ENCODE measurements at regions not wholly inside any gene's neighbourhood (a gene's known extent, or its start where the extent isn't known, plus 50 kb on each side); places are given as distances from the start of the nearest gene placed in this dataset.

DNA sequence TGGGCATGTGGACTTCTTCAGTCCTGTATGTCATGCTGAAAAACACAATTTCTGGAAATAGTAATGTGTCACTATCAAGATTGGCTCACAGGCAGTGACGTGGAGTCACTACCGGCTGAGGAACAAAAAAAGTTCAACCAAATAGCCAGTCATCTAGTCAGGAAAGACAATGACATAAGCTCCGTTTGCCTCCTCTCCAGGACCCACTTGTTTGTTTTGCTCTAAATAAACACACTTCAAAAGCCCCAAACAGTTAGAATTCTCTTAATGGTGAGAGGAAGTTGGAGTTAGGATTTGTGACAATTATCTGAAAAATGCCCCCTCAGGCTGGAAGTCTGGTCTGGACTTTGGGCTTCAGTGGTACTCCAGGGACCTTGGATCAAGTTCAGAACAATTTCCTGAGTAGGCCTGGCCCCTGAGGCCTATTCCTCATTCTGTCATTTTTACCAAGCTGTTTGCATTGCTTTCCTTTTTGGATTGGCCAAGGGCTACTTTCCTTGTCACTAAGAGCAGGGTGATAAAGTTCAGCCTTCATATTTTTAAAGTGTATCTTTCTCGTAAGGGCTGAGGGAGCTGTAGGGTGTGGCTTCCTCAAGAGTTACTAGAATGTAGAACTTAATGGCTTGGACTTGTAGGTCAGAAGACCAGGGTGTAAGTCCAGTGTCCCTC lies 98.9 kb downstream of the EOMES start:
- H3K4me3 Mint-ChIP-seq, result peak overlapping the region; percentile 59
- TF ChIP-seq, protein P1, sequence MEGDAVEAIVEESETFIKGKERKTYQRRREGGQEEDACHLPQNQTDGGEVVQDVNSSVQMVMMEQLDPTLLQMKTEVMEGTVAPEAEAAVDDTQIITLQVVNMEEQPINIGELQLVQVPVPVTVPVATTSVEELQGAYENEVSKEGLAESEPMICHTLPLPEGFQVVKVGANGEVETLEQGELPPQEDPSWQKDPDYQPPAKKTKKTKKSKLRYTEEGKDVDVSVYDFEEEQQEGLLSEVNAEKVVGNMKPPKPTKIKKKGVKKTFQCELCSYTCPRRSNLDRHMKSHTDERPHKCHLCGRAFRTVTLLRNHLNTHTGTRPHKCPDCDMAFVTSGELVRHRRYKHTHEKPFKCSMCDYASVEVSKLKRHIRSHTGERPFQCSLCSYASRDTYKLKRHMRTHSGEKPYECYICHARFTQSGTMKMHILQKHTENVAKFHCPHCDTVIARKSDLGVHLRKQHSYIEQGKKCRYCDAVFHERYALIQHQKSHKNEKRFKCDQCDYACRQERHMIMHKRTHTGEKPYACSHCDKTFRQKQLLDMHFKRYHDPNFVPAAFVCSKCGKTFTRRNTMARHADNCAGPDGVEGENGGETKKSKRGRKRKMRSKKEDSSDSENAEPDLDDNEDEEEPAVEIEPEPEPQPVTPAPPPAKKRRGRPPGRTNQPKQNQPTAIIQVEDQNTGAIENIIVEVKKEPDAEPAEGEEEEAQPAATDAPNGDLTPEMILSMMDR (IDR thresholded peaks at IDR 0.05), result no peak
- peaks cover 55% of the 10 kb centered on the region for H3K4me1 Mint-ChIP-seq (ENCODE audit: low read depth)
- H3K27ac Mint-ChIP-seq, result peak overlapping the region; percentile 94
- no peaks in the 10 kb centered on the region for H3K27me3 Mint-ChIP-seq (ENCODE audit: insufficient read depth)
- no peaks in the 10 kb centered on the region; the same call in 1 of the 2 replicates for H3K36me3 Mint-ChIP-seq (ENCODE audit: low read depth)
- DNase-seq, result peak; percentile 90
- H3K9me3 Mint-ChIP-seq, result no peaks in the 10 kb centered on the region

DNA sequence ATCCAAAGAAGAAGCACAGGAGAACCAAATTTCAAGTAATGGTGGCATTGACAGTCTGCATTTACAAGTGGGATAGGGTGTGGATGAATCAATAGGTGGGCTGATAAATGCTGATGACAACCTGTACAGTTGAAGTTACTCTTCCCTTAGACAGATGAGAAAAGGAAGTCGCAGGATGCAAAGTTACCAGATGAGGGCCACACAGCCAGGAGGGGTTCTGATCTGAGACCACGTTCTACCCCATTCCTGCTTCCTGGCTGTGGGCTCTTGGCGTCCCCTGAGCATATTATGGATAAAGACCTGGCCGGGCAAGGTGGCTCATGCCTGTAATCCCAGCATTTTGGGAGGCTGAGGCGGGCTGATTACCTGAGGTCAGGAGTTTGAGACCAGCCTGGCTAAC lies 104.6 kb downstream of the EOMES start:
- H3K27me3 Mint-ChIP-seq (ENCODE audit: insufficient read depth), result no peaks in the 10 kb centered on the region
- no peak for DNase-seq
- H3K9me3 Mint-ChIP-seq, result peaks cover 13% of the 10 kb centered on the region
- TF ChIP-seq, protein P1 (IDR thresholded peaks at IDR 0.05), result no peak
- H3K4me3 Mint-ChIP-seq, result no peak overlapping the region
- no peak overlapping the region for H3K27ac Mint-ChIP-seq
- H3K36me3 Mint-ChIP-seq (ENCODE audit: low read depth), result peaks cover 10% of the 10 kb centered on the region
- H3K4me1 Mint-ChIP-seq (ENCODE audit: low read depth), result peaks cover 21% of the 10 kb centered on the region

DNA sequence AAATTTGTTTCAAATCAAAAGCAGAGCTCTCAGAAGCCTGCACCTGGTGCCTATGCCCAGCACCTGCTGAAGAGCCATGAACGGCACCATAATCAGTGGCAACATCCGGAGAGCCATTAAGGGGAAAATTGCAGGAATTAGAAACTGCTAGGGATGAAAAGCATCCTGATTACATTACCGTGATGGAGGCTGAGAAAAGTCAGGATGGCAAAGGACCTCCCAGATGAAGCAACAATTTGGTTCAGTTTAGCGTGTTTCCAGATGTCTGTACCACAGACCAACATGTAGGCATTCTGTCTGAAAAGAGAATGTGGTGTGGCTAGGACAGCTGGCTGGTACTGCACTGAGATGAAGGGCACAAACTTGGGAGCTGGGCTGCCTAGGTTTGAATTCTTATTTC lies 106.1 kb downstream of the EOMES start:
- H3K4me1 Mint-ChIP-seq (ENCODE audit: low read depth), result peaks cover 25% of the 10 kb centered on the region
- peaks cover 13% of the 10 kb centered on the region for H3K9me3 Mint-ChIP-seq
- H3K27ac Mint-ChIP-seq, result no peak overlapping the region
- peaks cover 10% of the 10 kb centered on the region for H3K36me3 Mint-ChIP-seq (ENCODE audit: low read depth)
- no peaks in the 10 kb centered on the region for H3K27me3 Mint-ChIP-seq (ENCODE audit: insufficient read depth)
- TF ChIP-seq, protein P1 (IDR thresholded peaks at IDR 0.05), result no peak
- no peak for DNase-seq
- no peak overlapping the region for H3K4me3 Mint-ChIP-seq

DNA sequence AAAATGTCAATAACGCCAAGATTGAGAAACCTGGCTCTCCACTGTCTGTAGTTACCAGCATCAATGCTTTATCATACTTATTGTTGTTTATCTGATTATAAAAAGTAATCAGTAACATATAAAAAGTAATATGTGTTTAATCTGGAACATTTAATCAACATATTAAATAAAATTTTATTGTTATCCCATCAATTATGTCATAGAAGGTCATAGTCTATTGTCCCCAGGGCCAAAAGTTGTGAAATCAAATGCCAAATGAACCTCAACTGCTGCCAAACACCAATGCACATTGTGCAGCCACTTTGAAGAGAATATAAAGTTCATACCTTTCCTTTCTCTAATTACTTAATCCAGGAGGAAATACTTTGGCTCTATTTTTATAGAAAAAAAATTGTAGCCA lies 106.6 kb downstream of the EOMES start:
- Mint-ChIP-seq H3K36me3 (ENCODE audit: low read depth) (peaks cover 10% of the 10 kb centered on the region), H3K4me1 (ENCODE audit: low read depth) (peaks cover 29% of the 10 kb centered on the region), H3K4me3 (no peak overlapping the region), H3K27me3 (ENCODE audit: insufficient read depth) (no peaks in the 10 kb centered on the region), H3K27ac (no peak overlapping the region), H3K9me3 (peaks cover 13% of the 10 kb centered on the region)
- TF ChIP-seq, protein P1 (IDR thresholded peaks at IDR 0.05), result no peak
- DNase-seq, result no peak

DNA sequence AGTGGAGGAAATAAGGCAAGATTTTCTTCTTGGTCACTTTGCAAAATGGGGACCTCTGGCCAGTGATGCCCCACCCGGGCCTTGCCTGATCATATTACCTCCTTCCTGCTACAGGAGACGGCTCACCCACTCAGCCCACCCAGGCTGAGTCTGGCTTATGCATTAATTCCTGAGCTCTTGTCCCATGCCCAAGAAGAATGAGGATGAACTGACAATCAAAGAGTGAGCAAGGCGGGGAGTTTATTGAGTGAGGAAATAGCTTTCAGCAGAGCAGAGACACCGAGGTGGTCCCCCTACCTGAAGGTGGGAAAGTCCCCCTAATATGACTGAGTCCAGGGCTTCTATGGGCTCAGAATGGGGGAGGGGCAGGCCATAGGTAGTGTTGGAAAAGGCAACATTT lies 107.5 kb downstream of the EOMES start:
- Mint-ChIP-seq H3K27me3 (ENCODE audit: insufficient read depth) (no peaks in the 10 kb centered on the region), H3K4me3 (no peak overlapping the region), H3K27ac (no peak overlapping the region), H3K9me3 (peaks cover 13% of the 10 kb centered on the region), H3K4me1 (ENCODE audit: low read depth) (peaks cover 39% of the 10 kb centered on the region), H3K36me3 (ENCODE audit: low read depth) (peaks cover 10% of the 10 kb centered on the region)
- no peak for DNase-seq
- TF ChIP-seq, protein P1 (IDR thresholded peaks at IDR 0.05), result no peak

Measured in HFFc6 (cell line).